Lung (tissue), 1 donor: ENCODE measurements at regions not wholly inside any gene's neighbourhood (a gene's known extent, or its start where the extent isn't known, plus 50 kb on each side); places are given as distances from the start of the nearest gene placed in this dataset. TPM values are rescaled to one million over a fixed set of nuclear protein-coding genes. Genes with fewer than 3 reads are reported as not detected.

Experiments used
- small RNA-seq: library from RNA; depleted of rRNA; stranded (forward); fragments of <200 nt; gene quantifications from one replicate; pipeline ENCODE3, GENCODE V24; 2014; ENCODE audit warnings: low replicate concordance

Small RNA genes in the stretch of these regions (small RNA-seq; reads per million reads assigned to genes)
- gene MIR588, result not detected
- not detected for gene RNU6-200P
